ENCODE measurements at regions not wholly inside any gene's neighbourhood (a gene's known extent, or its start where the extent isn't known, plus 50 kb on each side); places are given as distances from the start of the nearest gene placed in this dataset.

- DNase-seq: no peak
These were observed 53.1 kb upstream of the PRR23E start for GRCh38 chr3:127139601-127140500.

GRCh38 chr3:127140501-127141460 is 52.1 kb upstream of the PRR23E start:
- no peak for DNase-seq

GRCh38 chr3:127141921-127142730 is 50.8 kb upstream of the PRR23E start:
- DNase-seq: no peak

Data from stimulated activated naive CD4-positive, alpha-beta T cell (primary cell).